Lung (tissue), 11 donors: ENCODE measurements at regions not wholly inside any gene's neighbourhood (a gene's known extent, or its start where the extent isn't known, plus 50 kb on each side); places are given as distances from the start of the nearest gene placed in this dataset.
A peak's percentile ranks its signal among the peaks of the same experiment; 100 is the strongest.

Experiments
- ATAC-seq: fragments of 200-7000 bp; cut with Tn5 transposase; one replicate; pipeline ENCODE4 v1.9.1; 2020; ENCODE audit warnings: moderate number of reproducible peaks; ENCODE audit not compliant: insufficient read depth, low FRiP score
- DNase-seq, 3 donors: peaks; one replicate each; pipeline ENCODE4 v3.0.0-alpha.2; 2013 to 2017
- H3K27ac ChIP-seq, 2 donors: one replicate each; pipeline ENCODE4 v1.5.1; 2013; ENCODE audit warnings: mild to moderate bottlenecking in 2 of 2, moderate library complexity in 2 of 2, control low read depth in 1 of 2, inconsistent platforms in 1 of 2, low read depth in 1 of 2, low read length in 1 of 2
- H3K27me3 ChIP-seq, 3 donors: one replicate each; pipeline ENCODE4 v1.5.1; 2013; ENCODE audit warnings: low read length in 2 of 3; ENCODE audit not compliant: control insufficient read depth in 3 of 3, insufficient read depth in 3 of 3
- H3K36me3 ChIP-seq, 4 donors: one replicate each; pipeline ENCODE4 v1.5.1; 2013; ENCODE audit warnings: low read length in 4 of 4, mild to moderate bottlenecking in 1 of 4, moderate library complexity in 1 of 4; ENCODE audit not compliant: control insufficient read depth in 4 of 4, insufficient read depth in 4 of 4
- H3K4me1 ChIP-seq, 5 donors: one replicate each; pipeline ENCODE4 v1.5.1; 2013; ENCODE audit warnings: low read length in 5 of 5, mild to moderate bottlenecking in 2 of 5, moderate library complexity in 1 of 5; ENCODE audit not compliant: control insufficient read depth in 5 of 5, insufficient read depth in 5 of 5
- H3K4me3 ChIP-seq: one replicate; pipeline ENCODE4 v1.5.1; 2013; ENCODE audit warnings: mild to moderate bottlenecking, control low read depth, moderate library complexity
- H3K9ac ChIP-seq, 2 donors: one replicate each; pipeline ENCODE4 v1.5.1; 2013; ENCODE audit warnings: low read length in 2 of 2, control low read depth in 1 of 2; ENCODE audit not compliant: insufficient read depth in 1 of 2
- H3K9me3 ChIP-seq, 4 donors: one replicate each; pipeline ENCODE4 v1.5.1; 2013; ENCODE audit warnings: low read length in 3 of 4, mild to moderate bottlenecking in 1 of 4, moderate library complexity in 1 of 4; ENCODE audit not compliant: control insufficient read depth in 4 of 4, insufficient read depth in 3 of 4
- WGBS, 2 donors: extraction: QIAGEN DNeasy Blood & Tissue Kit; methylation state at CpG; one replicate each; pipeline ENCODE4 v1.1.7; 2013; 5-methylcytosine and 5-hydroxymethylcytosine counted together
- TF ChIP-seq, protein P1 (sequence below): IDR thresholded peaks from 2 replicates; pipeline ENCODE4 v1.5.1; 2012; ENCODE audit warnings: mild to moderate bottlenecking; ENCODE audit errors: control extremely low read depth, extremely low read depth
- donor health status: control.
- donor health status: control.
- donor health status: Bipolar disorder and iron deficiency.
- donor health status: healthy.
- donor health status: DM: yes; HTN: yes; CAD: no.

DNA sequence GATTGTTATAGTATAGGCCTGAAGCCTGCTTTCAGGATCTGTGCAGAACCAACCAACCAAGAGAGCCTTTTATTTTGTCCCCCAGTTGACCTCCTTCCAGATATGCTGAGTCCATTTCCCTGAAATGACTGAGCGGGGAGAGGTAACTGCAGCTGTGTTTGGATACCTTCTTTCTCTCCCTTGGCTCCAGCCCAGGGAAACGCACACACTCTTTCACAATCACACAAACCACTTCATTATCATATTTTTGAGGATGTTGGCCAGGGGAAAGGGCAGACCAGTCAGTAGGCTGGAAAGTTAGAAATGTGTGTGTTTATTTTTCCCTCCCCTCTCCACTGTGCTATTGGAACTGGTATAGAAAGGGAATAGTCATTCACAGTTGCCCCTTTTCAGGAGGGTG lies 417.7 kb upstream of the TBL1XR1 start:
- Histone ChIP-seq H3K4me3 (no peak overlapping the region), H3K27ac (no peak overlapping the region), H3K27me3 (no peaks in the 10 kb centered on the region), H3K9ac (no peak overlapping the region), H3K9me3 (no peaks in the 10 kb centered on the region), H3K36me3 (no peaks in the 10 kb centered on the region), H3K4me1 (peaks cover 0 to 51% (median 19%) of the 10 kb centered on the region in 5 donors)
- ATAC-seq (peak; percentile 66), DNase-seq (peak; percentile 87 to 96 (median 91))
- WGBS, 2 donors = 31% methylated on average over 2 of the region's 2 CpGs
- TF ChIP-seq, protein P1, sequence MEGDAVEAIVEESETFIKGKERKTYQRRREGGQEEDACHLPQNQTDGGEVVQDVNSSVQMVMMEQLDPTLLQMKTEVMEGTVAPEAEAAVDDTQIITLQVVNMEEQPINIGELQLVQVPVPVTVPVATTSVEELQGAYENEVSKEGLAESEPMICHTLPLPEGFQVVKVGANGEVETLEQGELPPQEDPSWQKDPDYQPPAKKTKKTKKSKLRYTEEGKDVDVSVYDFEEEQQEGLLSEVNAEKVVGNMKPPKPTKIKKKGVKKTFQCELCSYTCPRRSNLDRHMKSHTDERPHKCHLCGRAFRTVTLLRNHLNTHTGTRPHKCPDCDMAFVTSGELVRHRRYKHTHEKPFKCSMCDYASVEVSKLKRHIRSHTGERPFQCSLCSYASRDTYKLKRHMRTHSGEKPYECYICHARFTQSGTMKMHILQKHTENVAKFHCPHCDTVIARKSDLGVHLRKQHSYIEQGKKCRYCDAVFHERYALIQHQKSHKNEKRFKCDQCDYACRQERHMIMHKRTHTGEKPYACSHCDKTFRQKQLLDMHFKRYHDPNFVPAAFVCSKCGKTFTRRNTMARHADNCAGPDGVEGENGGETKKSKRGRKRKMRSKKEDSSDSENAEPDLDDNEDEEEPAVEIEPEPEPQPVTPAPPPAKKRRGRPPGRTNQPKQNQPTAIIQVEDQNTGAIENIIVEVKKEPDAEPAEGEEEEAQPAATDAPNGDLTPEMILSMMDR = no peak

DNA sequence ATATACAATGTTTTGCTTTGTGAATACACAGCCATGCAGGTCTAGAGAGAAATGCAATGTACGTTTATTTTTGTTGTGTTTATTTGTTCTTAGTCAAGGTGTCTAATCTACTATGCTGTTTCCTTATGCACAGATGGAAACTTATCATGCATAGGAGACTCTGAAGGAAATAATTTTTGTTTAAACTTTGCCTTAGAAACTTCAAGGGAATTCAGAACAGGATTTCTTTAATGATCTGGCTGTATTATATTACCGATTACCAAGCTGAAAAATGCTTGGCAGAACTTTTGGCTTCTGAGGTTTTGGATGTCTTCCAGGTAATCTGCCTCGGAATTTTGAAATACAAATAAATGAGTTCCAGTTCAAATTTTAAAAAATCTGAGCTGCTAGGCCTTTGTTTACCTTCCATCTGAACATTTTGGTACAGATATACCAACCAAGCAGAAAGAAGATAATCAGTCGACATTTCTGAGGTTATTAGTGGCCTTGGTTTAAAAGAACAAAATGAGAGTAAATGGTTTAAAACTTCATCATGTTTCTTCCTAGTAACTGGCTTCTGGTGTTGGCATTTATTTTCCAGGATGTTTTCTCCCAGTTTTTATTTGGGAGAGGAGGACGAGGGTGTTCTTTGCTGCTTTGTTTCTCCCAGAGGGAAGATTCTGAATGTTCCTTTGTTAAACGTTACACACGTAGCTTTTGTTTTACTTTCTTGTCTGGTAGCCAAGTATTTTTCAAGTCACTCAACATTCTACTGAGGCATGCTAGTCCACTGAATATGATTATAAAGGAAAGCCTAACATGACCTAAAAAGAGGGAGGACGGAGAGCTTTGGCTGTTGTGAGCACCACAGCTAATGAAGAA lies 421.8 kb upstream of the TBL1XR1 start:
- Histone ChIP-seq H3K36me3 (no peaks in the 10 kb centered on the region), H3K9me3 (no peaks in the 10 kb centered on the region), H3K27me3 (no peaks in the 10 kb centered on the region), H3K27ac (peak overlapping the region; percentile 22 to 60), H3K4me3 (no peak overlapping the region), H3K9ac (peak overlapping the region in 1 of 2 donors; percentile 52), H3K4me1 (peaks cover 0 to 32% (median 16%) of the 10 kb centered on the region in 5 donors)
- no peak for ATAC-seq
- DNase-seq = peak in 2 of 3 donors; percentile 75 to 77
- 28 to 51% methylated on average over 8 of the region's 8 CpGs for WGBS, 2 donors
- TF ChIP-seq, protein P1 = no peak

DNA sequence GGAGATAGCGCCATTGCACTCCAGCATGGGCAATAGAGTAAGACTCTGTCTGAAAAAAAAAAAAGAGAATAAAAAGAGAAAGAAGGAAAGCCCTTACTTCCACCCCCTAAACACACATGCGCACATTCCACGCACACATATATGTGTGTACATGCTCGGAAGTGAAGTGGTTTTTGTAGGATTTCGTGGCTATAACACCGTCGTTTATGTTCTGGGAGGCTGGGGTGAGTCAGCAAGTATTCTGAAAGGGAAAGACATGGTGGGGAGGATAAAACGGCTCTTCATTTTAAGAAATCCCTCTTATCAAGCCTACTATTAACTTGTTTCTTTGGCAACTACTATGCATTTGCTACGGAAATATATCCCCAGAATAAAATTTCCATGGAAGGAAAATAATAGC lies 422.8 kb upstream of the TBL1XR1 start:
- peaks cover 0 to 29% (median 13%) of the 10 kb centered on the region in 5 donors for H3K4me1 ChIP-seq
- ATAC-seq (no peak), DNase-seq (no peak)
- no peak overlapping the region for H3K9ac ChIP-seq
- no peak overlapping the region for H3K27ac ChIP-seq
- H3K9me3 ChIP-seq = no peaks in the 10 kb centered on the region
- H3K27me3 ChIP-seq = no peaks in the 10 kb centered on the region
- WGBS, 2 donors = 64 to 83% methylated on average over 9 of the region's 9 CpGs
- H3K4me3 ChIP-seq = no peak overlapping the region
- TF ChIP-seq, protein P1 = no peak
- no peaks in the 10 kb centered on the region for H3K36me3 ChIP-seq
